ENCODE measurements at regions not wholly inside any gene's neighbourhood (a gene's known extent, or its start where the extent isn't known, plus 50 kb on each side); places are given as distances from the start of the nearest gene placed in this dataset.

DNA sequence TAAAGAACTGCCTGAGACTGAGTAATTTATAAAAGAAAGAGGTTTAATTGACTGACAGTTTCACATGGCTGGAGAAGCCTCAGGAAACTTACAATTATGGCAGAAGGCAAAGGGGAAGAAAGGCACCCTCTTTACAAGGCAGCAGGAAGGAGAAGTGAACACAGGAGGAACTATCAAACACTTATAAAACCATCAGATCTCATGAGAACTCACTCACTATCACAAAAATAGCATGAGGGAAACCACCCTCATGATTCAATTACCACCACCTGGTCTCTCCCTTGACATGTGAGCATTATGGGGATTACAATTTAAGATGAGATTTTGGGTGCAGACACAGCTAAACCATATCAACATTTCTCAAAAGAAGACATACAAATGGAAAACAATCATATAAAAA, 266.3 kb downstream of the EPM2A start:
- no peak for DNase-seq

DNA sequence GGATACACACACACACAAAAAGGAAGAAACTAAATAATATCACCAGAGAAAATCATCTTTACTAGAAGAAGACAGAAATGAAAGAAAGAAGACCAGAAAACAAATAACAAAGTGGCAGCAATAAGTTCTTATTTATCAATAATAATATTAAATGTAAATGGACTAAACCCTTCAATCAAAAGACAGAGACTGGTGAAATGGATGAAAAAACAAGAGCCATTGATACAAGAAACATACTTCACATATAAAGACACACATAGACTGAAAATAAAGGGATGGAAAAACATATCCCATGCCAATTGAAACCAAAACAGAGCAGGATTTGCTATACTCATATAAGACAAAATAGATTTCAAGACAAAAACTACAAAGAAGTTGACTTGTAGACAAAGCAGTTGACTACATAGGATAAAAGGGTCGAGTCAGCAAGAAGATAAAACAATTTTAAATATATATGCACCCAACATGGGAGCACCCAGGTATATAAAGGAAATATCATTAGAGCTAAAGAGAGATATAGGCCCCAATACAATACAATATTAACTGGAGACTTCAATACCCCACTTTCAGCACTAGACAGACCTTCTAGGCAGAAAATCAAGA, 259.4 kb downstream of the EPM2A start:
- no peak for DNase-seq

DNA sequence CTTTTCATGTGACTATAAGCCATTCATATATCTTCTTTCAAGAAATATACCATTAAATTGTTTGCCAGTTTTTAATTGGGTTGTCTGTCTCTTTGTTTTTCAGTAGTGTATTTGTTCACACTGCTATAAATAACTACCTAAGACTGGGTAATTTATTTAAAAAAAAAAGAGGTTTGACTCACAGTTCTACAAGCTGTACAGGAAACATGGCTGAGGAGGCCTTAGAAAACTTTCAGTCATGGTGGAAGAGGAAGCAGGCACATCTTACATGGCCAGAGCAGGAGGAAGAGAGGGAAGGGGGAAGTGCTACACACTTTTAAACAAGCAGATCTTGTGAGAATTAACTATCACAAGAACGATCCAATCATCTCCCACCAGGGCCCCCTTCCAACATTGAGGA, 255.3 kb downstream of the EPM2A start:
- DNase-seq: no peak

DNA sequence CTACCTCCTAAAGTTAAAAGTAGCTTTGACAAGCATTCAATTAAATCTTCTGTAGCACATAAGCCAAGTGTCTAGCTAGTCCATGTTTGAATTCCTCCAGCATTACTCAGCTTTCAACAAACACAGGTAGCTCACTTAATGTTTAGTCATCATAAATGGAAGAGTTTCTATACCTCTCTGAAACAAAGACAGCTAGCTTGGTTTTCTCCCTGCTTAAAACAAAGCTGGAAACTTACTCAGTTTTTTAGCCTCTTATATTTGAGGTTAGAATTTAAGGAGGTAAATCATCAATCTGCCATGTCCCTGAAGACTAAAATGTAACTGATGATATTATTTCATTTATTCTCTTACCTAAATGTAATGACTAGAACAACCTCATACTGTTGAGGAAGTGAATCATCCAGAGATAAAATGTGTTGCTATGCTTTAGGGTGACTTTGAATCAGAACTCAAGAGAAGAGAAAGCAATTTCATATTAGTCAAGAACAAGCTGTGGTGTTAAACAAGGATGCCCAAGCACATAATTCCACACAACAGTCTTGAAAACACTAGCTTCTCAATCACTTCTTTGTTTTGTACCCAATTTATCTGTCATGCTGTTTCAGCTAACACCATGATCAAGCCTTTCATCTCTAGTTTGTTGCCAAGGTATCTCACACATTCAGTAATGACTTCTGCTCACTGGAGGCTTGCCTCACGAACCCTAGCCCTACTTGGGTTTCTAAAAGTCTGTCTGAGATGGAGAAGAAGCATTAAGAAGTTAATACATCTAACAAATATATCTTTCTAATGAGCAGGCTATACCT, 251.9 kb downstream of the EPM2A start:
- no peak for DNase-seq

DNA sequence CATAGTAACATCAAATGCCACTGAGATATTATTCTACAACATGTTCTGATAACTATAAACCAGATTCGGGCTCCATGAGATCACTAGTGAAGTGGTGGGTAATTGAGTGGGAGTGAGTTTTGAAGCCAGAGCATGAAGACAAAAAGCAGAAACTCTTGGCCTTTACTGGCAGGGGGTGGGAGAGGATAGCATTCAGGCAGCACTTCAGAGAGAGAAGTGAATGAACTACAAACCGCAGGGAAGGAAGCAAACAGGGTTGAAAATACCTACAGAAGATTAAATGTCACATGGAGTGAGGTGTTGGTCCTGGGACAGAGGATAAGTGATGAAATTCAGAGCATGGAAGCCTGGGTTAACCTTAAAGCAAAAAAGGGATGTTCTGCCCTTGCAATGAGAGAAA, 250.0 kb downstream of the EPM2A start:
- DNase-seq: no peak

DNA sequence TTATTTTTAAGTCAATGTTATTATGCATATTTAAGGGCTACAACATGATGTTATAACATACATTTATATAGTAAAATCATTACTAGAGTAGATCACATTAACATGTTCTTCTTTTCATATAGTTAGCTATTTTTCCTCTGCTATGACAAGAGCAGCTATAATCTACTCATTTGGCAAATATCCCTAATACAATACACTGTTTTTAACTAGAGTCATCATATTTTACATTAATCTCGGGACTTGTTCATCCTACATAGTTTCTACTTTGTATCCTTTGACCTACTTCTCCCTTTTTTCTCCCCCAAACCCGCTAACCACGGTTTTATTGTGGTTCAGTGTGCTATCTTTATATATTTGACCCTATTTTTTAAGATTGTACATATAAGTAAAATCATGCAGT, 249.0 kb downstream of the EPM2A start:
- no peak for DNase-seq

DNA sequence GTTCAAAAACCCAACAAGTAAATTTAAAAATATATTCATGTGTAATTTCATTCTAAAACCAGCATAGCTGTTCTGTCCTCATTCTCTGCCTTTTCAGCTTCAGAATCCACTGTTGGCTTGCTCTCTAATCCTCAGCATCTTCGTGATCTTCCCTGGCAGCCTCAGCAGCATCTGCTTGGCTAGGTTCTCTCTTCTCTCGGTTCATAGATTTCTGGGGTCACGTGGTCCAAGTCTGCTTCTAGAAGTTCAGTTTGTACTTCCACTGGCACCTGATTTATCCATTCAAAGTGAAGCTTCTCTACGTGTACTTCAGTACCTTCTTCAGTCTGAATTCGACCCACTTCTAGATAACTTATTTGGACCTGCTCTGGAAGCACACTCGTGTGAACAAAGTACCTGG, 245.7 kb downstream of the EPM2A start:
- DNase-seq: no peak

DNA sequence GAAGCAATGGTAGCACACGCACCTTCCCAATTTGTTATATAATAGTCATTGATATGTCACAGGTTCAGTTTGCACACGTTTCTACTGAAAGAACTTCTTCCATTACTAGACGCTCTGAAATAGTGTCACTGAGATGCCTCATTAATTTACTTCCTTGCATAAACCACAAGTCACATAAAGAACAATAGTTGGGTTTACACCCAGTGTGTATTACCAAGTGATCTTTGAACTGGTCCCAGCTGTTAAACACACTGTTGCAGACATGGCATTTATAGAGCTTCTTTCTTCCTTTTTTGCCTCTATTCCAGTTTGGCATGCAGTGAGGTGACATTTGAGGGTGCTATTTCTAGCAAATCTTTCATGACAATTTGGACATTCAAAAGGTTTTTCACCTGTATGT, 245.3 kb downstream of the EPM2A start:
- DNase-seq: no peak

DNA sequence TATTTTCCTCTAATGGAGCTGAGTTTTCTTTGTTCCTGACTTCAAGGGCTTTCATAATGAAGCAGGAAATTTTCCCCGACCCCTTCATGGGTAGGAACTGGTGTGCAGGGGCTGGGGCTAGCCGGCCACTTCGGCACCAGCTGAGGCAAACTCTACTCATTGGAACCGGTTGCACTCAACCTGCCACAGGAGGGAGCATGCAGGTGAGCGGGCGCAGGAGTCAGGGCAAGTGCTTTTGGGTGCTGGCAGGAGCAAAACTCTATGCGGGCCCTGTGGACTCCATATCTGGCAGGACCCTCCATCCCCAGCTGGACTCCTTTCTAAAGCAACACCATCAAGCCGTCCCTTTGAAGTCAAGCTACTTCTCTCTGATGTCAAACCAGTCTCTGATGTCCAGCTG, 244.2 kb downstream of the EPM2A start:
- DNase-seq: no peak

DNA sequence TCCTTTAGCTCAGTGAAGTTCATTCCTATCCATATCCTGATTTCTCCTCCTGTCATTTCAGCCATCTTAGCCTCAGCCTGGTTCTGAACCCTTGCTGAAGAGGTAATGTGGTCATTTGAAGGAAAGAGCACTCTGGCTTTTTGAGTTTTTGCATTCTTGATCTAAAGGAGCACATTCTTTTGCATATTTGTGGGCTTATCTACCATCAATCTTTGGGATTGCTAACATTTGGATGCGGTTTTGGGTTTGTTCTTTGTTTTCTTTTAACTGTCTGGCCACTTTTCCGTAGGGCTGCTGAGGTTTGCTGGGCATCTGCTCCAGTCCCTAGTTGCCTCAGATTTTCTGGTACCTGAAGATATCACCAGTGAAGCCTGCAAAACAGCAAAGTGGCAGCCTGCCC, 238.3 kb downstream of the EPM2A start:
- no peak for DNase-seq

DNA sequence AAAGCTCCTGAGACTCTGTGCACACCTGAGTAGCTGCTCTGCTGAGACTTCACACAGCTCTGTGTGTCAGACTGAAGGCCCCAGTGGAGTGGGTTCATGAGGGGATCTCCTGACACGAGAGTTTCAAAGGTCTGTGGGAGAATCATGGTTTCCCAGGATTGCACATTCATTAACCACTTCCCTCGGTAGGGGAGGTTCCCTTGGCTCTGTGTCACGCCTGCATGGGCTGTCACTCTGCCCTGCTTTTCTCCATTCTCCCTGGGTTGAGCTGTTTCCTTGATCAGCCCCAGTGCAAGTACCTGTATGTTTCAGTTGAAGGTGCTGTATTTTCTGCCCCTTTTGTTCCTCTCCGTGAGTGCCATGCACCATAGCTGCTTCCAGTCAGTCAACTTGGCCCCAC, 236.9 kb downstream of the EPM2A start:
- no peak for DNase-seq

DNA sequence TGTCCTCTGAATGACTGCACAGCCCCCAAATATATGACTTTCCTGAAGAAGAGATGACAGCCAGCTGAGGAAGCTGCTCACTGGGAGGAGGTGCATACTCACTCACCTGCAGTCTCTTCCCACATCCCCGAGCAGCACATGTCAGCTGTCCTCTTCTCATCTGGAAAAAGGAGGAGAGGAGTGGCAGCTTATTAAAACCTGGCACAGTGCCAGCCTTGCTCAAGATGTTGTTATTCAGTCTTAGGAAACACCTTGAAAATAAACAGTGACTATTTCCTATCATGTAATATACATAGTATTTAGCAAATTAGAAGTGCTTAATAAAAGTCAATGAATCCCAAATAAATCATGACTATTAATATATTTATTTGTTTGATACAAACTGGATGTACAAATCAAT, 232.9 kb downstream of the EPM2A start:
- no peak for DNase-seq

DNA sequence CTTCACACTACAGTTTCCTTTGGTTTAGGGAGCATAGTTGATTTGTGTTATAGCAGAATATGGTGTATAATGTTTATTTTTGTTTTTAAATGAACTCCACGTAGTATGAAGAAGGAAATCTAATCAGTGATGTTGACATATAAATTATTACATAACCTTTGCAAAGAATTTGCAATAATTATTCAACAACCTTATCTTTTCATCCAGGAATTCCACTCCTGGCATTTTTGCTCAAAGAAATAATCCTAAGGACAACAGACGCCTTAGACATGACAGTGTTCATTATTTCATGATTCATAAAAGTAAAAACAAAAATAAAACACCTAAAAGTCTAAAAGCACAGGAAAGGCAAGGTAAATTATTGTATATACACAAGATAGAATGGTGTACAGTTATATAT, 229.2 kb downstream of the EPM2A start:
- no peak for DNase-seq

DNA sequence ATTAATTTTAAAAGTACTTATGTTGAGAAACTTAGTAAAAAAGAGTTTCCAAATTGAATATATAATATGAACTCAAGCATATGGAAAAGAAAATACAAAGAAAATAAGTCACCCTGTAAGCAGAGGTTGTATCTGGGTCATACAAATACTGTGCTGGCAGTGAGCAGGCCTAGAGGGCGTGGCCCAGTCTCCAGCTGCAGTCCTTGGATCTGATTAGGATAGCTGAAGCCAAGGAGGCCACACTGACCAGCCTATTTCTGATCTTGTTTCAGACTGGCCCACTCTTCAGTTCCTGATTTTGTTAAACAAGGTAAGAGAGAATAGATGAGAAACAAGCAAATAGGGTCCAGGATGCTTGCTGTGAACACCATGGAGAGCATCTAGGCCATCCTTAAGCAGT, 228.8 kb downstream of the EPM2A start:
- no peak for DNase-seq

DNA sequence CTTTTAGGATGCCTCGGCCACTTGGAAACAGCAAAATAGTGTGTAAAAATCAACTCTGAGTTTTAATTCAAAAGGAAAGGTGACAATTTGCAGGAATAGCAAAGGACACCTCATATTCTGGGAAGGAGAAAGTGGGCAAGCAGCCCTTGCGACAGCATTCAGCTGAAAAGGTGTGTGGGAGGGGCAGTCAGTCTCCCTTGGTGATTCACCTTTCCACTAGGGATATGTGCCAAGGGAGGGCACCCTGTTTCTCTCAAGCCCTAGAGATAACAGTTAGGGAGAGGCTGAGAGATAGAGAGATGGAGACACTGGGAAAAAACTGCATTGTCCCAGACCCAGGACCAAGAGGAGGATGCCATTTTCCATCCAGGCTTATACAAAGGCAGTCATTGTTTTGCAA, 228.1 kb downstream of the EPM2A start:
- DNase-seq: no peak

DNA sequence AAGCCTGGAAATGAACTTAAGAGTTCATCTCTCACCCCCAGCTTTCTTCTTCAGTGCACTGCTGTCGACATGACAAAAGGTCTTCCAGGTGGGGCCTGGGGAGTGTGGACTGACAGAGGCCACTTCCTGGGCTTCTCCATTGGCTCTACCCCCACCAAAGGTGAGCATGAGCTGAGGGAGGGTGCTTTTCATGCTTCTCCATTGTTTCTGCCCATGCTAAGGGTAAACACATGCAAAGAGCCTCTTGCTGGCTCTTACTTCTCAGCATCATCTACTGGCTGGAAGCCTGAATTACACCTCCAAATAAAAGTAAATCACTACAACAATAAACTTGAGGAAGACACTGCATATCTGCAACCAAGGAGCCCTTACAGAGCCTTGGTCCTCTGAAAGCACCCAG, 227.2 kb downstream of the EPM2A start:
- DNase-seq: no peak

DNA sequence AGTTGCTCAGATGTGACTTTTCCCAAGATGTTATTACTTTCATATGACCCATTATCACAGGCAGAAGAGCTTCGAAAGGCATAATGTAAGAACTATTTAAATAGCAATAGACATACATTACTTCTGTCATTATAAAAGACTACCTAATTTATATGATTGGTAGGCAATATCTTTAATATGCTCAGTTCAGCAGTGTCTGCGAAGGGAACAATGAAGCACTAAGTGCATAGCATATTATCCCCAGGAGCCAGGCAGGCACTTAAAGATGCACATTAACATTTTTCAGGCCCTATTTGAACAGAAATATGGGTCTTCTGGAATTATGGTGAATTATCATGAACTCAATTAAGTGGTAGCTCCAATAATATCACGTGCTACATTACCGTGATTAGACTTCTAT, 217.8 kb downstream of the EPM2A start:
- no peak for DNase-seq

DNA sequence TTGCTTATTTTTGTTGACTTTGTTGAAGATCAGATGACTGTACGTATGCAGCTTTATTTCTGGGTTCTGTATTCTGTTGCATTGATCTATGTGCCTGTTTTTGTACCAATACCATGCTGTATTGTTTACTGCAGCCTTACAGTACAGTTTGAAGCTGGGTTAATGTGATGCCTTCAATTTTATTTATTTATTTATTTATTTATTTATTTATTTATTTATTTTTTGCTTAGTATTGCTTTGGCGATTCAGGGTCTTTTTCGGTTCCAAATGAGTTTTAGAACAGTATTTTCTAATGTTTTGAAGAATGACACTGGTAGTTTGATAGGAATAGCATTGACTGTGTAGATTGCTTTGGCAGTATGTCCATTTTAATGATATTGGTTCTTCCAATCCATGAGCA, 210.3 kb downstream of the EPM2A start:
- no peak for DNase-seq

DNA sequence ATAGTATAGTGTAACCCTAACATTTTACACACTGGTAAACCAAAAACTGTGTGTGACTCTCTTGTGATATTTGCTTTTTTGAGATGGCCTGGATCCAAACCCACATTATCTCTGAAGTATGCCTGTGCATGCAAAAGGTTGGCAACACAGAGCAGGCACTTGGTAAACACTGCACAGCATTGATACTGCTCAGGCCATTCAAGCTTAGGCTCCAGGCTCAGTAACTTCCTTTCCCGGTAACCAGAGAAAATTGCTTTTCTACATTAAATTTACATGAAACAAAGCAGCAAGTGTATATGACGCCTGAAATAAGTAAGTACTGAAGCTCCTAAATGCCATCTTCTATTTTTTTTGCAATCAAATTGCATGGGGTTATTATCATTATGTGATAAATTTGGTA, 205.7 kb downstream of the EPM2A start:
- no peak for DNase-seq

DNA sequence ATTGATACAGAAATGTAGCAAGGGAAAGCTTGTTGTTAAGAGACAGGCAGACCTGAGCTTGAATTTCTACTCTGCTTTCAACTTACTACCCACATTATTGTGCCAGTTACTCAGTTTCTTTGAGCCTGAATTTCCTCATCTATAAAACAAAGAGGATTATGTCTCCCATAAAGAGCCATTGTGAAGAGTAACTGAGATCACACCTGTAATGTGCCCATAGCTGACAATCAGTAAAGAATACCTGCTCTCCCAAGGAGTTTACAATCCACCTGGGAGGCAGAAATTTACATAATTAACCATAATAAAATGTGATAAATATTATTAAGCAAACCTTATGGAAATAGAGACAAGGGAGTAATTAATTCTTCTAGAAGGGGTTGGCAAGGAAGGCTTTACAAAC, 204.9 kb downstream of the EPM2A start:
- no peak for DNase-seq

DNA sequence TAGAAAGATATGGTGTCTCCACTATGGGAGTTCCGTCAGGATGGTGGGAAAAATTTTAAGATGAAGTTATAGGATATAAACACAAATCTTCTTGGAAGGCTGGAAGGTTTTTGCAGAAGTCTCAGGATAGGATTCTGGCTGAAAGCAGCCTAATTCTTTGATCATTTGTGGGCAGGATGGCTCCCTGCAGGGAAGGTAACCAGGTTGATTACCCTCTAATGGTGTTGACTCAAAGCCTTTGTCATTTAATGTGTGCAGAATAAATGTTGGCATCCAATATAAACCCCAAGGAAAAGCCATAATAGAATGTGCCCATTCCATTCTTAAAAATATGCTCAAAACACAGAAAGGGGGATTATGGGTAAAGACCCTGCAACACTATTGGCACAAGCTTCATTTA, 204.3 kb downstream of the EPM2A start:
- DNase-seq: no peak

DNA sequence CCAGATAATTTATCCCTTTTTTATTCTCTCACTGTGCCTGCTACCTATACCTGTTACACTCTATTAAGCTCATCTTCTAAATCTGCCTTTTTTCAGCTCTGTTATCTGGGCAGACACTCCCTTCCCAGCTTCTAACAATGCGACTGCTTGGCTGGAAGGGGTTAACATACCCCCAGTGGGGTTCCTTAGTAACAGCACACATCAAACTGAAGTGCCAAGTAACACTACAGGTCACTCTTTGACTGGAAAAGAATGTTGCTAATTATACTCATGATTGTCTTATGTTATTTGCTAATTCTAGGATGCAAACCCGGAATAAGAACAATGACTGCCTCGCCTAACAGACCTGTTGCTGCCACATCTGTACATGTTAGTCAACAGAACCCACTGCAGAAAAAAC, 203.5 kb downstream of the EPM2A start:
- DNase-seq: no peak

DNA sequence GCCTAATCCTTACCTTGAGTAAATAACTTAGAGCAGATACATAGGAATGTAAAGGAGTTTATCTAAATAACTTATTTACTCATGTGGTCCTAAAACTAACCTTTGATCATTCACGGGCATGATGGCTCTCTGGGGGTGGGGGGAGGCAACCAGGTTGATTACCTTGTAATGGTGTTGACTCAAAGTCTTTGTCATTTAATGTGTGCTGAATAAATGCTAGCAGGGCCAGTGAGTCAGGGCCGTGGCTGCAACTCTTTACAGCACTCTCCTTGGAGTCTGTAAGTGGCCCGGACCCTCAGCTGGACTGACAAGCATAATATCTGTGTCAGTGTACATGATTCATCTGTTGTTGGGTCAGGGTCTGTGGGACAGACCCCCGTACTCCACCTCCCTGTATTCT, 203.0 kb downstream of the EPM2A start:
- no peak for DNase-seq

DNA sequence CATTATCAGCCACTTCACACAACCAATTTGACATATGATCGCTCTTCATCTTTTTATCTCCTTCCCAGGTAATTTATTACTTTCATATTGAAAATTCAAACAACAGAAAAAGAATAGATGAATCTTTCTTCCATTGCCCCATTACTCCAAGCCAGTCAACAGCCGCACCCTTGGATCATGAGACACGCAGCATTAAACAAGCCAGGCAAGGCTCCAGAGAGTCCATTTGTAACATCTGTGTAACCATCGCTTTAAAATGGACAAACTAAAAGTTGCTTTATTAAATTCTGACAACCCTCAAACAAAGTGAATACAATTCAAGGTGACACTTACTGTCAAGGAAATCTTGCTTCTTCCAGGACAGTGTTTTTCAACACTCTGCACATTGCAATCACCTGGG, 200.3 kb downstream of the EPM2A start:
- no peak for DNase-seq

DNA sequence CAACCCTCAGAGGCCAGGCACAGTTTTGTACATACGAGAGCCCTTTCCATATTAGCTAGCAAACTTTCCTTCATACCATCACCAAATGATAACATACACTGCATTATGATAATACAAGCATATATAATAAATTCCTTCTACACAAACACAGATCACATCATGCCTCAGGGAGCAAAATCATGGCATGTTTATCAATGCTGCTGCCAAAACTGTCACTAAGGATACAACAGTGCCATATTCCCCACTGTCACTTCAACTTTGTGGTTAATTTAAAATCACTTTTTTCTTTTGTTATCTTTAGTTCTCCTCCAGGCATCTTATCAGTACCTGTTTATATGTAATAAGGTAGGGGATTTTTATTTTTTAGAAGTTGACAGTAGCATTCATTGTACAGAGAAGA, 196.3 kb downstream of the EPM2A start:
- no peak for DNase-seq

All from stimulated activated CD4-positive, alpha-beta T cell treated with anti-CD3 and anti-CD28 coated beads, Interleukin-12 subunit alpha, Interleukin-12 subunit beta, amount 100 ng/mL, for 4 hours (primary cell).